ENCODE measurements at regions not wholly inside any gene's neighbourhood (a gene's known extent, or its start where the extent isn't known, plus 50 kb on each side); places are given as distances from the start of the nearest gene placed in this dataset.

DNA sequence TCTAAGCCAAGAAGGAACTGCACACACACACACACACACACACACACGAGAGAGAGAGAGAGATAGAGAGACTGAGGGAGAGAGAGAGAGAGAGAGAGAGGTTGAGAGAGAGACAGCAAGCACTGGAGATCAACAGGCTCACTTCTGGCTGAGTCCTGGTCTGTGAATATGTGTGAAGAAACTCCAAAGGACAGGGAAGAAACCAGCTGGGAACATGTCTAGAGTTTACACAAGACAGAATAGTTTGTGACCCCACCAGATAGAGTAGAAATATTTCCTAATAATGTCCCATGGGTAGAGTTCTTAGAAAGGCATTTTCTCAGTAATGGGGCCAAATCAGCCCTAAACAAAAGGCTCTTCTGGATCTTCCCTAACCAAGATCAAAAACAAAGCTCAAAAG is 155.5 kb upstream of the IGFBP3 start:
- no peak for DNase-seq
- Histone ChIP-seq H3K27me3 (no peaks in the 10 kb centered on the region), H3K9me3 (no peaks in the 10 kb centered on the region), H3K36me3 (no peaks in the 10 kb centered on the region), H3K4me3 (no peak overlapping the region), H3K27ac (no peak overlapping the region), H3K4me1 (no peaks in the 10 kb centered on the region)
- intact Hi-C loops (cut with DNase I; ENCODE audit: low total_unique reads) = no loop called here
- no peak for TF ChIP-seq POLR2A (IDR thresholded peaks at IDR 0.05)
- TF ChIP-seq, protein P1, sequence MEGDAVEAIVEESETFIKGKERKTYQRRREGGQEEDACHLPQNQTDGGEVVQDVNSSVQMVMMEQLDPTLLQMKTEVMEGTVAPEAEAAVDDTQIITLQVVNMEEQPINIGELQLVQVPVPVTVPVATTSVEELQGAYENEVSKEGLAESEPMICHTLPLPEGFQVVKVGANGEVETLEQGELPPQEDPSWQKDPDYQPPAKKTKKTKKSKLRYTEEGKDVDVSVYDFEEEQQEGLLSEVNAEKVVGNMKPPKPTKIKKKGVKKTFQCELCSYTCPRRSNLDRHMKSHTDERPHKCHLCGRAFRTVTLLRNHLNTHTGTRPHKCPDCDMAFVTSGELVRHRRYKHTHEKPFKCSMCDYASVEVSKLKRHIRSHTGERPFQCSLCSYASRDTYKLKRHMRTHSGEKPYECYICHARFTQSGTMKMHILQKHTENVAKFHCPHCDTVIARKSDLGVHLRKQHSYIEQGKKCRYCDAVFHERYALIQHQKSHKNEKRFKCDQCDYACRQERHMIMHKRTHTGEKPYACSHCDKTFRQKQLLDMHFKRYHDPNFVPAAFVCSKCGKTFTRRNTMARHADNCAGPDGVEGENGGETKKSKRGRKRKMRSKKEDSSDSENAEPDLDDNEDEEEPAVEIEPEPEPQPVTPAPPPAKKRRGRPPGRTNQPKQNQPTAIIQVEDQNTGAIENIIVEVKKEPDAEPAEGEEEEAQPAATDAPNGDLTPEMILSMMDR (IDR thresholded peaks at IDR 0.05) = no peak

GRCh38 chr7:46072722-46073121 is 151.7 kb upstream of the IGFBP3 start:
- no peak overlapping the region for H3K27ac ChIP-seq
- no peak for TF ChIP-seq POLR2A (IDR thresholded peaks at IDR 0.05)
- TF ChIP-seq, protein P1 (IDR thresholded peaks at IDR 0.05) = no peak
- H3K4me1 ChIP-seq = no peaks in the 10 kb centered on the region
- no peak for DNase-seq
- no peaks in the 10 kb centered on the region for H3K27me3 ChIP-seq
- H3K9me3 ChIP-seq = no peaks in the 10 kb centered on the region
- no peak overlapping the region for H3K4me3 ChIP-seq
- intact Hi-C loops (cut with DNase I; ENCODE audit: low total_unique reads) = no loop called here
- no peaks in the 10 kb centered on the region for H3K36me3 ChIP-seq

GRCh38 chr7:46071601-46072000 is 150.5 kb upstream of the IGFBP3 start:
- no peak for DNase-seq
- H3K4me1 ChIP-seq = no peaks in the 10 kb centered on the region
- no peaks in the 10 kb centered on the region for H3K27me3 ChIP-seq
- H3K4me3 ChIP-seq = no peak overlapping the region
- no peak for TF ChIP-seq POLR2A (IDR thresholded peaks at IDR 0.05)
- TF ChIP-seq, protein P1 (IDR thresholded peaks at IDR 0.05) = no peak
- H3K27ac ChIP-seq = no peak overlapping the region
- H3K36me3 ChIP-seq = no peaks in the 10 kb centered on the region
- intact Hi-C loops (cut with DNase I; ENCODE audit: low total_unique reads) = no loop called here
- no peaks in the 10 kb centered on the region for H3K9me3 ChIP-seq

DNA sequence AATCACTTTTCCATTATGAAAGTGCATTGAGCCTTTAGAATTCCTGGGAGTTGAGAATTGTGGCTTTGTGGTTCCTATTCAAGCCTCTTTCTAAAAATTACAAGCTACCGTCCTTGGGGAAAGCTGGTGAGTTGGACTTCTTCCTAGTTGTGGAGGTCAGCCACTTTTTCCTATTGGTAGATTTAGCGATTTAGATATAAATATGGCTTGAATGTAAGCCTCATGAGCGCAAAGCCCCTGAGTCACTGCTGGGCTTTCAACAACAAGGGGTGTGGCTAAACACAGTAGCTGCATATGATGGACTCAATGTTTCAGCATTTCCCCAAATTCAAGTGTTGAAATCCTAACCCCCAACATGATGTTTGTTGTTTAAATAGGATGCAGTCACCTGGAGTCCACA is 150.0 kb upstream of the IGFBP3 start:
- Histone ChIP-seq H3K4me3 (no peak overlapping the region), H3K4me1 (no peaks in the 10 kb centered on the region), H3K27me3 (no peaks in the 10 kb centered on the region), H3K9me3 (no peaks in the 10 kb centered on the region), H3K36me3 (no peaks in the 10 kb centered on the region), H3K27ac (no peak overlapping the region)
- intact Hi-C loops (cut with DNase I; ENCODE audit: low total_unique reads) = no loop called here
- no peak for DNase-seq
- no peak for TF ChIP-seq POLR2A (IDR thresholded peaks at IDR 0.05)

- Histone ChIP-seq H3K4me3 (no peak overlapping the region), H3K9me3 (no peaks in the 10 kb centered on the region), H3K27ac (no peak overlapping the region), H3K36me3 (no peaks in the 10 kb centered on the region), H3K4me1 (no peaks in the 10 kb centered on the region), H3K27me3 (no peaks in the 10 kb centered on the region)
- intact Hi-C loops (cut with DNase I; ENCODE audit: low total_unique reads) = no loop called here
- no peak for TF ChIP-seq POLR2A (IDR thresholded peaks at IDR 0.05)
- TF ChIP-seq, protein P1 (IDR thresholded peaks at IDR 0.05) = no peak
- DNase-seq = no peak
Measured at GRCh38 chr7:46068159-46068558, 147.1 kb upstream of the IGFBP3 start.
